Activated CD8-positive, alpha-beta memory T cell treated with anti-CD3 and anti-CD28 coated beads, Interleukin-2, amount 10 ng/mL, durations not matched to agents 7 days and 5 days (primary cell): ENCODE measurements at regions not wholly inside any gene's neighbourhood (a gene's known extent, or its start where the extent isn't known, plus 50 kb on each side); places are given as distances from the start of the nearest gene placed in this dataset.
"Not testable (repeated sequence)": the region's sequence is repeated elsewhere in the genome, so short reads cannot be mapped to it uniquely, and the experiment has no call there.

ENCODE experiments used
- ATAC-seq: fragments of 150-1000 bp; cut with Tn5 transposase; one replicate; pipeline ENCODE4 v1.10.0; 2021; ENCODE audit warnings: moderate library complexity
- CTCF ChIA-PET: fragments of 350-600 bp; sonication (Branson Sonifier 250); formaldehyde crosslinking; loops from one replicate; lab custom pipeline; 2021; ENCODE audit warnings: antibody characterized with exemption; lab: Charles Lee
- DNase-seq: peaks from one replicate; pipeline ENCODE4 v3.0.0-alpha.2; 2020
- H3K27ac Mint-ChIP-seq: one replicate; pipeline ENCODE4 v1.8.0; 2021; ENCODE audit warnings: mild to moderate bottlenecking, mixed read lengths
- H3K27me3 Mint-ChIP-seq: one replicate; pipeline ENCODE4 v1.8.0; 2021; ENCODE audit warnings: mixed read lengths
- H3K36me3 Mint-ChIP-seq: one replicate; pipeline ENCODE4 v1.8.0; 2021; ENCODE audit warnings: mild to moderate bottlenecking, mixed read lengths
- H3K4me1 Mint-ChIP-seq: one replicate; pipeline ENCODE4 v1.8.0; 2021; ENCODE audit warnings: mixed read lengths
- H3K4me3 Mint-ChIP-seq: one replicate; pipeline ENCODE4 v1.8.0; 2021; ENCODE audit warnings: mild to moderate bottlenecking, moderate library complexity, mixed read lengths
- H3K9me3 Mint-ChIP-seq: one replicate; pipeline ENCODE4 v1.8.0; 2022; ENCODE audit warnings: low read depth, mixed read lengths

DNA sequence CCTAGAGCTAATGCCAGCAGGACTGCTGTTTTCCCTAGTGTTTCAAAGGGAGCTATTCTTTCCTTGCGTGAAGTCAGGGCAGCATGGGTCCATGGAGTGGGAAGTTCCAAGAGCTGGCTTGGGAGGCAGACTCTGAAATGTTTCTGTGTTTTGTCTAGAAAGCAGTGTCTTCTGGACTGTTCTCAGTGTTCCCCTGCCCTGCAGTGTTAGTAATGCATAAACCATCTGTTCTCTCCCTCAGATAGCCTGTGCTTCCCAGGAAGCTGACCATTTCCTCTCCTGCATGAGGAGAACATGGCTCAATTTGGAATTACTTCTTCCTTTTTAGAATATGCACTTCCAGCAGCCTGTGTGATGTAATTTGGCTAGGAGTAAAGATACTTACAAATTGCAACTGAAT is 116.7 kb upstream of the CXCL13 start:
- Mint-ChIP-seq H3K27me3 (peaks cover 20% of the 10 kb centered on the region), H3K4me3 (no peak overlapping the region), H3K9me3 (no peaks in the 10 kb centered on the region), H3K4me1 (no peaks in the 10 kb centered on the region), H3K27ac (no peak overlapping the region), H3K36me3 (no peaks in the 10 kb centered on the region)
- ATAC-seq (no peak), DNase-seq (no peak)
- CTCF ChIA-PET, result no interaction called here

- Mint-ChIP-seq H3K27ac (no peak overlapping the region), H3K4me1 (no peaks in the 10 kb centered on the region), H3K9me3 (no peaks in the 10 kb centered on the region), H3K27me3 (peaks cover 21% of the 10 kb centered on the region), H3K4me3 (no peak overlapping the region), H3K36me3 (no peaks in the 10 kb centered on the region)
- ATAC-seq, result no peak
- DNase-seq, result no peak
- CTCF ChIA-PET, result no interaction called here
These were observed 112.4 kb upstream of the CXCL13 start for GRCh38 chr4:77493120-77493752.

- Mint-ChIP-seq H3K27ac (no peak overlapping the region), H3K27me3 (peaks cover 20% of the 10 kb centered on the region), H3K9me3 (no peaks in the 10 kb centered on the region), H3K36me3 (no peaks in the 10 kb centered on the region), H3K4me3 (no peak overlapping the region), H3K4me1 (no peaks in the 10 kb centered on the region)
- CTCF ChIA-PET, result no interaction called here
- ATAC-seq (no peak), DNase-seq (no peak)
These were observed 111.6 kb upstream of the CXCL13 start for GRCh38 chr4:77493829-77494551.

DNA sequence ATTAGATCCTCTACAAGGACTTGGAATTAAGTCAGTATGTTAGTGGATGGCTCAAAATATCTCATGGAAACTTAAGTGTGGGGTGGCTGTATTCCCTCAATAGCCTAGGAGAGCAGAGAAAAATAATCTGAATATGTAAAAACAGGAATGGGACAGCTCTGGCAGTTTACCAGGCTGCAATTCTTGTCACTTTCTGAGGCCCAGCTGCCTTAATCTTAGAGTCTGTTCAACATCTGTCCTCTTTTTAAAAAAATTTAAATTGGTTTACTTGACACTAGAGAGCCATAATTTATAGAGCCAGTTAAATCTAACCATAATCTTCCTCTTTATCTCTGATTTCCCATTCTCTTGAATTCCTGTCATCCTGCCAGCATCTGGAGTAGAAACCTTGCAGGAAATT is 109.2 kb upstream of the CXCL13 start:
- Mint-ChIP-seq H3K4me3 (no peak overlapping the region), H3K27ac (no peak overlapping the region), H3K4me1 (no peaks in the 10 kb centered on the region), H3K36me3 (no peaks in the 10 kb centered on the region), H3K27me3 (peaks cover 12% of the 10 kb centered on the region), H3K9me3 (no peaks in the 10 kb centered on the region)
- CTCF ChIA-PET, result no interaction called here
- ATAC-seq (no peak), DNase-seq (no peak)

DNA sequence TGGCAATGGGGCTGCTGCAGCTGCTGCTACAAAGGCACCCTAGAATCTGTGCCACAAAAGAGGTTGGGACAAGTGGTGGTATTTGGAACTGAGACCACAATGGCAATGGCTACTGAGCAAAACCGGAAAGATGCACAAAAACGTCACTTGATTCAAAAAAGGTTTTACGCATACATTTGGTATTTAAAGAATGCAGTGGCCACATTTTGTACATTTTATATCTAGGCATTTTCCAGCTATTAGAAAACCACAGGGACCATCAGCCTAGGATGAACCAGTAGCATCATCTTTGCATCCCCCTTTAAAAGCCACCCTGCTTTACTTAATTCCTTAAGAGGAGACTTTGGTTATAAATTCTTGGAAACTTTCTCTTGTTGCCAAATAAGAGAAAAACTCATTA is 104.8 kb upstream of the CXCL13 start:
- H3K9me3 Mint-ChIP-seq, result no peaks in the 10 kb centered on the region
- H3K36me3 Mint-ChIP-seq, result no peaks in the 10 kb centered on the region

DNA sequence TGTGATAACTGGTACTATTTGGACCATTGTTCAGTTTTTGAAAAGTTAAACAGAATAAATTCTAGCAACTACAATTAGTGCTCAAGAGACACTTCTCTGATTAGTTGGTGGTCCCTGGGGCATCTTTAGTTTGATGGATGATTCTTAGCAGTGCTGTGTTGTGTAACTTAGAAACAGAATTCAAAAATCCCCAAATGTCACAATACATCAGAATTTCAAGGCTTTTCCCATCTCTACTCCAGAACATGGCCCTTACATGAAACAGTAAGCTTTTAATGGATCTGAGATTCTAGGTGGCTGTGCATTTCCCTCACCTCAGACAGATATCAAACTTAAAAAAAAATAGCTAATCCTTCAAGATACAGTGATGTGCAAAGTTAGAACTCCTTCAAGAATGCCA is 104.4 kb upstream of the CXCL13 start:
- Mint-ChIP-seq H3K36me3 (no peaks in the 10 kb centered on the region), H3K4me3 (no peak overlapping the region), H3K27me3 (peaks cover 13% of the 10 kb centered on the region), H3K9me3 (no peaks in the 10 kb centered on the region), H3K4me1 (peaks cover 7% of the 10 kb centered on the region), H3K27ac (no peak overlapping the region)
- no peak for DNase-seq
- CTCF ChIA-PET, result interaction anchor here (0.6 kb wide), 1 partner anchor 114 kb away, joined by 3 read pairs; no protein-coding TSS in a partner anchor
- ATAC-seq, result no peak

More for the DNA sequence above, 104.8 kb upstream of the CXCL13 start:
- Mint-ChIP-seq H3K4me1 (peaks cover 5% of the 10 kb centered on the region), H3K27me3 (peaks cover 13% of the 10 kb centered on the region), H3K27ac (no peak overlapping the region), H3K4me3 (no peak overlapping the region)
- DNase-seq (no peak), ATAC-seq (no peak)
- CTCF ChIA-PET, result no interaction called here

DNA sequence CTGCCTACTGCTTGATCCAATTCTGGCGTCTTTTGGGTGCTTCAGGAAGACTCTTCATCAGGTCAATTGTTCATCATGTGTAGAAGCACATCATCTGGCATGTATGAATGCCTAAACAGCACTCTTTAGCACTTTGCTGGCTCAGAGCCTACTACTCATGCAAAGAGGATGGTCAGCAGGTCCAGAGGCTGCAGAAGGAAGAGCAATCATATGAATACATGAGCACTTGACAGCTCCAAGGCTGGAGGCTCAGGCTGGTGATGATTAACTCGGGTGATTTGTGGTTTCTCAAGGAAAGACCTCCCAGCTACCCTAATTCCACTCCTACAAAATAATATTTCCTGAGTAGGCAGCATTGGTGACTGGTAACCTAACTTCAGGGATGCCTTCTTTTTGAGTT is 103.8 kb upstream of the CXCL13 start:
- CTCF ChIA-PET, result interaction anchor here (0.6 kb wide), 1 partner anchor 113 kb away, joined by 3 read pairs; no protein-coding TSS in a partner anchor
- no peaks in the 10 kb centered on the region for H3K9me3 Mint-ChIP-seq
- no peaks in the 10 kb centered on the region for H3K36me3 Mint-ChIP-seq
- ATAC-seq (no peak), DNase-seq (no peak)
- no peak overlapping the region for H3K4me3 Mint-ChIP-seq
- H3K27me3 Mint-ChIP-seq, result peaks cover 13% of the 10 kb centered on the region
- H3K4me1 Mint-ChIP-seq, result peaks cover 7% of the 10 kb centered on the region
- H3K27ac Mint-ChIP-seq, result no peak overlapping the region

- no peak overlapping the region for H3K4me3 Mint-ChIP-seq
- H3K27me3 Mint-ChIP-seq, result peaks cover 13% of the 10 kb centered on the region
- H3K9me3 Mint-ChIP-seq, result no peaks in the 10 kb centered on the region
- ATAC-seq, result no peak
- peaks cover 7% of the 10 kb centered on the region for H3K4me1 Mint-ChIP-seq
- CTCF ChIA-PET, result no interaction called here
- H3K27ac Mint-ChIP-seq, result no peak overlapping the region
- DNase-seq, result no peak
- H3K36me3 Mint-ChIP-seq, result no peaks in the 10 kb centered on the region
These were observed 101.2 kb upstream of the CXCL13 start for GRCh38 chr4:77504407-77504806.

- CTCF ChIA-PET, result no interaction called here
- no peaks in the 10 kb centered on the region for H3K36me3 Mint-ChIP-seq
- no peaks in the 10 kb centered on the region for H3K9me3 Mint-ChIP-seq
- DNase-seq (no peak), ATAC-seq (no peak)
- H3K27me3 Mint-ChIP-seq, result peaks cover 13% of the 10 kb centered on the region
- peaks cover 7% of the 10 kb centered on the region for H3K4me1 Mint-ChIP-seq
- H3K27ac Mint-ChIP-seq, result no peak overlapping the region
- H3K4me3 Mint-ChIP-seq, result no peak overlapping the region
These were observed 100.2 kb upstream of the CXCL13 start for GRCh38 chr4:77505275-77505957.

GRCh38 chr4:77505958-77506319 is 99.7 kb upstream of the CXCL13 start:
- peaks cover 7% of the 10 kb centered on the region for H3K4me1 Mint-ChIP-seq
- H3K36me3 Mint-ChIP-seq, result no peaks in the 10 kb centered on the region
- H3K9me3 Mint-ChIP-seq, result no peaks in the 10 kb centered on the region
- H3K27ac Mint-ChIP-seq, result no peak overlapping the region
- CTCF ChIA-PET, result no interaction called here
- DNase-seq (no peak), ATAC-seq (no peak)
- no peak overlapping the region for H3K4me3 Mint-ChIP-seq
- H3K27me3 Mint-ChIP-seq, result peaks cover 13% of the 10 kb centered on the region

- H3K27ac Mint-ChIP-seq, result no peak overlapping the region
- CTCF ChIA-PET, result interaction anchor here (1.5 kb wide), 1 partner anchor 107 kb away, joined by 3 read pairs; no protein-coding TSS in a partner anchor
- no peak overlapping the region for H3K4me3 Mint-ChIP-seq
- ATAC-seq, result no peak
- peaks cover 6% of the 10 kb centered on the region for H3K4me1 Mint-ChIP-seq
- DNase-seq, result no peak
- no peaks in the 10 kb centered on the region for H3K9me3 Mint-ChIP-seq
- peaks cover 4% of the 10 kb centered on the region for H3K27me3 Mint-ChIP-seq
- H3K36me3 Mint-ChIP-seq, result no peaks in the 10 kb centered on the region
These were observed 95.3 kb upstream of the CXCL13 start for GRCh38 chr4:77510367-77510766.

DNA sequence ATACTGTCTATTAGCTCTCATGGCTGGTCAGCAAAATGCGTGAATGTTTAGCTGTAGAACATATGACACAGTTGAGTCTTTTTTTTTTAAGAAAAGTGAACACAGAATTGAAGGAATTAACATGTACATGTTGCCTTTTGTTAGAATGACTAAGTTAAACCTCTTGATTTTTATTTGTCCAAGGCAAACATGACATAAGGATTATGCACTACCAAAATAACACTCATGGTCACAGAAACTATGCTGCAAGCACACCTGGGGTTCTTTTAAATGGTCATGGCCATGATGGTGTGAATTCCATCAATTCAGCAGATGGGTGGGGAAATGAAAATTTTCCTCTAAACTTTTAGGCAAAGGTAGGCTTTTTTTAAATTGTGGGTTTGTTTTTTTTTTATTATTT is 80.1 kb upstream of the CXCL13 start:
- Mint-ChIP-seq H3K9me3 (no peaks in the 10 kb centered on the region), H3K36me3 (no peaks in the 10 kb centered on the region), H3K27me3 (peaks cover 42% of the 10 kb centered on the region), H3K4me3 (no peak overlapping the region), H3K27ac (no peak overlapping the region), H3K4me1 (no peaks in the 10 kb centered on the region)
- DNase-seq (no peak), ATAC-seq (no peak)
- CTCF ChIA-PET, result no interaction called here

- peaks cover 31% of the 10 kb centered on the region for H3K27me3 Mint-ChIP-seq
- H3K36me3 Mint-ChIP-seq, H3K4me3 Mint-ChIP-seq, H3K27ac Mint-ChIP-seq, ATAC-seq, H3K4me1 Mint-ChIP-seq, CTCF ChIA-PET, DNase-seq, H3K9me3 Mint-ChIP-seq: not testable (repeated sequence)
These were observed 77.7 kb upstream of the CXCL13 start for GRCh38 chr4:77527900-77528299.

DNA sequence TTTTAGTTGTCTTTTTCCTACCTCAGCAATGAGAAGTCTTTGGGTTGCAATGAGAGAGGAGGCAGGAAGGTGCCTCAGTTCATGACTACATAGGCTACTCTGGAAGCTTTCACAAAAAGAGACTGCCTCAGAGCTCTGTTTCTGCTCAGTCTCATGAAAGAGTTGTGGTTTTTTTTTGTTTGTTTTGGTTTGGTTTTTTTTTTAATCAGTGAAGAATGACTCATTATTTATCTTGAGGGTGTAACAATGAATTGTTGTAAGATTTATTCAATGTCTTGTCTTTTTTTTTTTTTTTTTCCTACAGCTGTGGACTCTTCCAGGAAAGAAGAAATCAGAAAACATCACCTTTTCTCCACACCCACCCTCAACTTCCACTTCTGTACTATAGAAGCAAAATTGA is 67.5 kb upstream of the CXCL13 start:
- H3K27me3 Mint-ChIP-seq, result peaks cover 44% of the 10 kb centered on the region
- no peak overlapping the region for H3K27ac Mint-ChIP-seq
- CTCF ChIA-PET, result interaction anchor here (0.7 to 1.1 kb wide), 3 partner anchors 12 to 124 kb away, joined by 3 read pairs; no protein-coding TSS in a partner anchor
- H3K4me3 Mint-ChIP-seq, result no peak overlapping the region
- H3K4me1 Mint-ChIP-seq, result peaks cover 12% of the 10 kb centered on the region
- ATAC-seq (no peak), DNase-seq (no peak)
- no peaks in the 10 kb centered on the region for H3K9me3 Mint-ChIP-seq
- H3K36me3 Mint-ChIP-seq, result no peaks in the 10 kb centered on the region
